Fibroblast of lung (primary cell): ENCODE measurements at regions not wholly inside any gene's neighbourhood (a gene's known extent, or its start where the extent isn't known, plus 50 kb on each side); places are given as distances from the start of the nearest gene placed in this dataset.

Experiments
- EZH2 ChIP-seq: IDR thresholded peaks from 2 replicates; pipeline ENCODE4 v1.5.1; 2012; ENCODE audit warnings: low read length, control low read depth, mild to moderate bottlenecking; ENCODE audit errors: missing control alignments
- TF ChIP-seq, protein P1 (sequence below), 2 donors: IDR thresholded peaks in 1 of 2; conservative IDR thresholded peaks in 1 of 2; 1 replicate in 1 of 2; 2 replicates in 1 of 2; pipeline ENCODE4 v1.5.1; 2011 to 2012; ENCODE audit warnings: low read length in 2 of 2, control low read depth in 1 of 2, inconsistent platforms in 1 of 2, low read depth in 1 of 2, mild to moderate bottlenecking in 1 of 2

GRCh38 chr4:146113171-146113570, 62.3 kb upstream of the LSM6 start:
- TF ChIP-seq, protein P1, sequence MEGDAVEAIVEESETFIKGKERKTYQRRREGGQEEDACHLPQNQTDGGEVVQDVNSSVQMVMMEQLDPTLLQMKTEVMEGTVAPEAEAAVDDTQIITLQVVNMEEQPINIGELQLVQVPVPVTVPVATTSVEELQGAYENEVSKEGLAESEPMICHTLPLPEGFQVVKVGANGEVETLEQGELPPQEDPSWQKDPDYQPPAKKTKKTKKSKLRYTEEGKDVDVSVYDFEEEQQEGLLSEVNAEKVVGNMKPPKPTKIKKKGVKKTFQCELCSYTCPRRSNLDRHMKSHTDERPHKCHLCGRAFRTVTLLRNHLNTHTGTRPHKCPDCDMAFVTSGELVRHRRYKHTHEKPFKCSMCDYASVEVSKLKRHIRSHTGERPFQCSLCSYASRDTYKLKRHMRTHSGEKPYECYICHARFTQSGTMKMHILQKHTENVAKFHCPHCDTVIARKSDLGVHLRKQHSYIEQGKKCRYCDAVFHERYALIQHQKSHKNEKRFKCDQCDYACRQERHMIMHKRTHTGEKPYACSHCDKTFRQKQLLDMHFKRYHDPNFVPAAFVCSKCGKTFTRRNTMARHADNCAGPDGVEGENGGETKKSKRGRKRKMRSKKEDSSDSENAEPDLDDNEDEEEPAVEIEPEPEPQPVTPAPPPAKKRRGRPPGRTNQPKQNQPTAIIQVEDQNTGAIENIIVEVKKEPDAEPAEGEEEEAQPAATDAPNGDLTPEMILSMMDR (conservative IDR thresholded peaks at IDR 0.05 in 1 of 2, IDR thresholded peaks at IDR 0.05 in 1 of 2; ENCODE audit: low read depth in 1 of 2, low read length in 2 of 2), result no peak
- no peak for TF ChIP-seq EZH2
